ENCODE measurements at regions not wholly inside any gene's neighbourhood (a gene's known extent, or its start where the extent isn't known, plus 50 kb on each side); places are given as distances from the start of the nearest gene placed in this dataset.

DNA sequence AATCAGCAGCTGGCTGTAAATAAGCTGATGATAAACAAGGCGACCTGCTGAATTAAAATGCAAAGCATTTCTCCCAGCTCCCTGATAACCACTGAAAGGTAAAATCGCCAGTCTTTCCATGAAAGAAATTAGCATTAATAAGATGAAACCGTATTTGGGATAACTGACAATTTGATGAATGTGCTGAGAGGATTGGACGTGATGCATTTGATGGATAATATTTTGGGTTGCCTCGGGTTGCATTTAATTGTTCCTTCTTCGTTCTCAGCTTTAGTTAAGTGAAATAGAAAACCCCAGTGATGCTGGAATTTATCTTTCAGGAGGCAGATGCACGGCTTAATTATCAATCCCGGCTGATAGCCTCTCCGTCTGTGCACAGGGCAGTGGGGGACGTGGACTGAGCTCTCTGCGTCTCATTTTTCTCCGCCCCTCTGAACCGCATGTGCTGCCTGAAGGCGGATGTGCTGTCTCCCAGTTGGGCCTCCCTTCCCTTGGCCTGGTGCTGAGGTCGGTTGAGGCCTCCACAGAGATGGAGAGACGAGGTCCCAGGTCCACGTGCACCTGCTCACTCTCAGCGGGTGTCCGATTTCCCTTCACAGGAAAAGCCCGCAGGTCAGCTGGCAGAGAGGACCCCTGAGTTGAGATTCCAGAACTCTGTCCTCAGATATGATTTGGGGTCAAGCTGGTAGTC is 846.2 kb downstream of the BRD1 start:
- TF ChIP-seq, protein P1, sequence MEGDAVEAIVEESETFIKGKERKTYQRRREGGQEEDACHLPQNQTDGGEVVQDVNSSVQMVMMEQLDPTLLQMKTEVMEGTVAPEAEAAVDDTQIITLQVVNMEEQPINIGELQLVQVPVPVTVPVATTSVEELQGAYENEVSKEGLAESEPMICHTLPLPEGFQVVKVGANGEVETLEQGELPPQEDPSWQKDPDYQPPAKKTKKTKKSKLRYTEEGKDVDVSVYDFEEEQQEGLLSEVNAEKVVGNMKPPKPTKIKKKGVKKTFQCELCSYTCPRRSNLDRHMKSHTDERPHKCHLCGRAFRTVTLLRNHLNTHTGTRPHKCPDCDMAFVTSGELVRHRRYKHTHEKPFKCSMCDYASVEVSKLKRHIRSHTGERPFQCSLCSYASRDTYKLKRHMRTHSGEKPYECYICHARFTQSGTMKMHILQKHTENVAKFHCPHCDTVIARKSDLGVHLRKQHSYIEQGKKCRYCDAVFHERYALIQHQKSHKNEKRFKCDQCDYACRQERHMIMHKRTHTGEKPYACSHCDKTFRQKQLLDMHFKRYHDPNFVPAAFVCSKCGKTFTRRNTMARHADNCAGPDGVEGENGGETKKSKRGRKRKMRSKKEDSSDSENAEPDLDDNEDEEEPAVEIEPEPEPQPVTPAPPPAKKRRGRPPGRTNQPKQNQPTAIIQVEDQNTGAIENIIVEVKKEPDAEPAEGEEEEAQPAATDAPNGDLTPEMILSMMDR (IDR thresholded peaks at IDR 0.05; ENCODE audit: low read depth, low read length) = no peak
- no peak for TF ChIP-seq POLR2A (IDR thresholded peaks at IDR 0.05; ENCODE audit: extremely low read depth, insufficient read length)

Measured in NB4 (cell line).